ENCODE measurements at regions not wholly inside any gene's neighbourhood (a gene's known extent, or its start where the extent isn't known, plus 50 kb on each side); places are given as distances from the start of the nearest gene placed in this dataset.

GRCh38 chr3:6091262-6091661 is 769.7 kb upstream of the GRM7 start:
- Histone ChIP-seq H2AFZ (no peak overlapping the region), H3F3A (ENCODE audit: insufficient read depth, low read depth) (no peaks in the 10 kb centered on the region), H3K9me3 (ENCODE audit: insufficient read depth, low read depth) (no peaks in the 10 kb centered on the region), H4K20me1 (ENCODE audit: insufficient read depth) (no peaks in the 10 kb centered on the region), H3K79me2 (ENCODE audit: low read depth) (no peaks in the 10 kb centered on the region), H3K4me2 (no peak overlapping the region), H3K4me3 (no peak overlapping the region), H3K36me3 (ENCODE audit: low read depth) (no peaks in the 10 kb centered on the region), H3K4me1 (replicated peaks; ENCODE audit: insufficient read depth) (no peaks in the 10 kb centered on the region), H3K27ac (no peak overlapping the region), H3K27me3 (ENCODE audit: insufficient read depth, low read depth) (no peaks in the 10 kb centered on the region), H3K9me2 (ENCODE audit: insufficient read depth) (no peaks in the 10 kb centered on the region; the same call in 1 of the 2 replicates)
- no peak for DNase-seq
- ChIA-PET CTCF (no interaction called here), POLR2A (ENCODE audit: unreplicated experiment) (no interaction called here)
- BruUV-seq (replicated peaks): no TSS peak
- intact Hi-C loops (cut with micrococcal nuclease; ENCODE audit: unreplicated experiment): no loop called here
- TF ChIP-seq, protein P1, sequence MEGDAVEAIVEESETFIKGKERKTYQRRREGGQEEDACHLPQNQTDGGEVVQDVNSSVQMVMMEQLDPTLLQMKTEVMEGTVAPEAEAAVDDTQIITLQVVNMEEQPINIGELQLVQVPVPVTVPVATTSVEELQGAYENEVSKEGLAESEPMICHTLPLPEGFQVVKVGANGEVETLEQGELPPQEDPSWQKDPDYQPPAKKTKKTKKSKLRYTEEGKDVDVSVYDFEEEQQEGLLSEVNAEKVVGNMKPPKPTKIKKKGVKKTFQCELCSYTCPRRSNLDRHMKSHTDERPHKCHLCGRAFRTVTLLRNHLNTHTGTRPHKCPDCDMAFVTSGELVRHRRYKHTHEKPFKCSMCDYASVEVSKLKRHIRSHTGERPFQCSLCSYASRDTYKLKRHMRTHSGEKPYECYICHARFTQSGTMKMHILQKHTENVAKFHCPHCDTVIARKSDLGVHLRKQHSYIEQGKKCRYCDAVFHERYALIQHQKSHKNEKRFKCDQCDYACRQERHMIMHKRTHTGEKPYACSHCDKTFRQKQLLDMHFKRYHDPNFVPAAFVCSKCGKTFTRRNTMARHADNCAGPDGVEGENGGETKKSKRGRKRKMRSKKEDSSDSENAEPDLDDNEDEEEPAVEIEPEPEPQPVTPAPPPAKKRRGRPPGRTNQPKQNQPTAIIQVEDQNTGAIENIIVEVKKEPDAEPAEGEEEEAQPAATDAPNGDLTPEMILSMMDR (conservative IDR thresholded peaks at IDR 0.05): no peak
- TF ChIP-seq EZH2 (IDR thresholded peaks at IDR 0.05; ENCODE audit: low read depth): no peak

DNA sequence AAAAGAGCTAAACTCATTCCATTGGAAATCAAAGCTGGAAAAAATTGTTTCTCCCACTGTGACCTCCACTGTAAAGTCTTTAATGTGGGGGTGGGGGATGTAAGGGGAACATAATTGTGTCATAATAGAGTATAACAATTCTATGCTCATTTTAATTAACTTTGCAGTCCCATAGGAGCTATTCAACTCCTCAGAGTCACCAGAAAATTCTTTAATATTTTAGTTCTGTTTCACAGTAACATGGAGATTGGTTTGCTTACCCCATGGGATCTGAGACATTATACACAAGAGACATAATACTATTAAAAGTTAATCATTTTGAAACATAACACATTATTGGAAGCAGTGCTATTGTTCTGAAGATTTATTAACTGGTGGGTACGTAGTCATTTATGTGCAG is 765.9 kb upstream of the GRM7 start:
- Histone ChIP-seq H3F3A (ENCODE audit: insufficient read depth, low read depth) (no peaks in the 10 kb centered on the region), H3K9me3 (ENCODE audit: insufficient read depth, low read depth) (no peaks in the 10 kb centered on the region), H3K4me1 (replicated peaks; ENCODE audit: insufficient read depth) (no peaks in the 10 kb centered on the region), H3K4me3 (no peak overlapping the region), H3K36me3 (ENCODE audit: low read depth) (no peaks in the 10 kb centered on the region), H3K27ac (no peak overlapping the region), H3K27me3 (ENCODE audit: insufficient read depth, low read depth) (no peaks in the 10 kb centered on the region), H3K4me2 (no peak overlapping the region), H2AFZ (no peak overlapping the region), H4K20me1 (ENCODE audit: insufficient read depth) (no peaks in the 10 kb centered on the region), H3K79me2 (ENCODE audit: low read depth) (no peaks in the 10 kb centered on the region), H3K9me2 (ENCODE audit: insufficient read depth) (no peaks in the 10 kb centered on the region; the same call in 1 of the 2 replicates)
- TF ChIP-seq EZH2 (IDR thresholded peaks at IDR 0.05; ENCODE audit: low read depth): no peak
- TF ChIP-seq, protein P1 (conservative IDR thresholded peaks at IDR 0.05): no peak
- no peak for DNase-seq
- intact Hi-C loops (cut with micrococcal nuclease; ENCODE audit: unreplicated experiment): no loop called here
- POLR2A ChIA-PET (ENCODE audit: unreplicated experiment): no interaction called here
- CTCF ChIA-PET: no interaction called here
- BruUV-seq (replicated peaks): no TSS peak

GRCh38 chr3:6097021-6097420 is 763.9 kb upstream of the GRM7 start:
- no peaks in the 10 kb centered on the region for H3K9me3 ChIP-seq (ENCODE audit: insufficient read depth, low read depth)
- no peak overlapping the region for H2AFZ ChIP-seq
- intact Hi-C loops (cut with micrococcal nuclease; ENCODE audit: unreplicated experiment): no loop called here
- no peak overlapping the region for H3K27ac ChIP-seq
- BruUV-seq (replicated peaks): no TSS peak
- H3K79me2 ChIP-seq (ENCODE audit: low read depth): no peaks in the 10 kb centered on the region
- H3K9me2 ChIP-seq (ENCODE audit: insufficient read depth): no peaks in the 10 kb centered on the region; the same call in 1 of the 2 replicates
- ChIA-PET CTCF (no interaction called here), POLR2A (ENCODE audit: unreplicated experiment) (no interaction called here)
- TF ChIP-seq EZH2 (IDR thresholded peaks at IDR 0.05; ENCODE audit: low read depth): no peak
- TF ChIP-seq, protein P1 (conservative IDR thresholded peaks at IDR 0.05): no peak
- DNase-seq: no peak
- H3K4me3 ChIP-seq: no peak overlapping the region
- no peaks in the 10 kb centered on the region for H3K27me3 ChIP-seq (ENCODE audit: insufficient read depth, low read depth)
- H3K4me1 ChIP-seq (replicated peaks; ENCODE audit: insufficient read depth): no peaks in the 10 kb centered on the region
- H3K36me3 ChIP-seq (ENCODE audit: low read depth): no peaks in the 10 kb centered on the region
- no peak overlapping the region for H3K4me2 ChIP-seq
- H3F3A ChIP-seq (ENCODE audit: insufficient read depth, low read depth): no peaks in the 10 kb centered on the region
- H4K20me1 ChIP-seq (ENCODE audit: insufficient read depth): no peaks in the 10 kb centered on the region
